HEK293T (cell line): ENCODE measurements at regions not wholly inside any gene's neighbourhood (a gene's known extent, or its start where the extent isn't known, plus 50 kb on each side); places are given as distances from the start of the nearest gene placed in this dataset.

ENCODE experiments used
- CTCF ChIA-PET: fragments of 350-600 bp; formaldehyde crosslinking; extraction: SDS; loops from one replicate; lab custom pipeline; 2021; ENCODE audit warnings: antibody characterized with exemption, inconsistent platforms; lab: Yijun Ruan, JAX
- POLR2A ChIA-PET: fragments of 350-600 bp; formaldehyde crosslinking; extraction: SDS; loops from one replicate; lab custom pipeline; 2020; ENCODE audit warnings: antibody characterized with exemption, inconsistent platforms; lab: Yijun Ruan, JAX
- DNase-seq: peaks from one replicate; pipeline ENCODE4 v3.0.0; 2012; ENCODE audit warnings: mixed read lengths; ENCODE audit errors: extremely low spot score
- ARNT ChIP-seq: fragments of 450-650 bp; IDR thresholded peaks from 2 replicates; pipeline ENCODE4 v1.6.1; 2017; ENCODE audit warnings: mild to moderate bottlenecking
- BHLHE40 ChIP-seq: fragments of 450-650 bp; IDR thresholded peaks from 2 replicates; pipeline ENCODE4 v1.6.1; 2016; ENCODE audit warnings: mild to moderate bottlenecking, moderate library complexity, borderline replicate concordance
- CTBP1 ChIP-seq: fragments of 450-650 bp; IDR thresholded peaks from 2 replicates; pipeline ENCODE4 v1.6.1; 2016; ENCODE audit warnings: borderline replicate concordance
- ELF4 ChIP-seq: fragments of 450-650 bp; IDR thresholded peaks from 2 replicates; pipeline ENCODE4 v1.6.1; 2017; ENCODE audit warnings: antibody characterized with exemption
- FOXA1 ChIP-seq: fragments of 450-650 bp; IDR thresholded peaks from 2 replicates; pipeline ENCODE4 v1.6.1; 2016; ENCODE audit warnings: mild to moderate bottlenecking
- FOXK2 ChIP-seq: fragments of 450-650 bp; IDR thresholded peaks from 2 replicates; pipeline ENCODE4 v1.6.1; 2016; ENCODE audit warnings: mild to moderate bottlenecking
- FOXM1 ChIP-seq: fragments of 450-650 bp; IDR thresholded peaks from 2 replicates; pipeline ENCODE4 v1.6.1; 2017; ENCODE audit warnings: mild to moderate bottlenecking, borderline replicate concordance
- HDGF ChIP-seq: fragments of 450-650 bp; IDR thresholded peaks from 2 replicates; pipeline ENCODE4 v1.6.1; 2017; ENCODE audit warnings: antibody characterized with exemption, borderline replicate concordance
- L3MBTL2 ChIP-seq: fragments of 450-650 bp; conservative IDR thresholded peaks from 2 replicates; pipeline ENCODE4 v1.6.1; 2016; ENCODE audit warnings: mild to moderate bottlenecking
- LEF1 ChIP-seq: fragments of 450-650 bp; IDR thresholded peaks from 2 replicates; pipeline ENCODE4 v1.6.1; 2017; ENCODE audit warnings: mild to moderate bottlenecking, borderline replicate concordance
- NFRKB ChIP-seq: fragments of 450-650 bp; IDR thresholded peaks from 2 replicates; pipeline ENCODE4 v1.6.1; 2016; ENCODE audit warnings: mild to moderate bottlenecking, moderate library complexity
- PKNOX1 ChIP-seq: fragments of 450-650 bp; IDR thresholded peaks from 2 replicates; pipeline ENCODE4 v1.6.1; 2016
- SP1 ChIP-seq: fragments of 450-650 bp; IDR thresholded peaks from 2 replicates; pipeline ENCODE4 v1.6.1; 2017
- SUZ12 ChIP-seq: fragments of 450-650 bp; IDR thresholded peaks from 2 replicates; pipeline ENCODE4 v1.6.1; 2016; ENCODE audit warnings: mild to moderate bottlenecking
- TARDBP ChIP-seq: fragments of 450-650 bp; IDR thresholded peaks from 2 replicates; pipeline ENCODE4 v1.6.1; 2016
- ZNF384 ChIP-seq: fragments of 450-650 bp; IDR thresholded peaks from 2 replicates; pipeline ENCODE4 v1.6.1; 2016

DNA sequence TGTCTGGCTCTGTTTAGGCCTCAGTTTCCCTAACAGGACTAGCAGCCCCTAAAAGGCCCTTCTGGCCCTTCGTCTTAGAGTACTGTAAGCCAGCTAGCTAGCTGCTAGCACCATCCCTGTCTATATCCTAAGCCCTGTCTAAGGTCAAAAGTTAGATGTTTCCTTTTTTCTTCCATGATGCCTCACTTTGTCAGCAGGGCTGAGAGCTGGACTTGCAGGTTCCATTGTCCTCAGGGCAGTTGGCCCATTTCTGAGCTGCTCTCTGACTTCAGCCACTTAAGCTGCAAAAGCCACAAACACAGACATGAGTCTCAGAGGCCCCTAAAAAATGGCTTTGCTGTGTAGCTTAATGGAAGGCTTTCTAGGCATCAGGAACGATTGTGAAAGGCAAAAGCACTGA is 187.7 kb downstream of the CBLN1 start:
- ChIA-PET CTCF (no interaction called here), POLR2A (no interaction called here)
- no peak for DNase-seq
- TF ChIP-seq LEF1 (no peak), L3MBTL2 (no peak), BHLHE40 (no peak), CTBP1 (no peak)

- CTCF ChIA-PET = no interaction called here
- POLR2A ChIA-PET = no interaction called here
- TF ChIP-seq FOXK2 = no peak
- no peak for TF ChIP-seq CTBP1
- no peak for TF ChIP-seq FOXA1
- TF ChIP-seq FOXM1 = no peak
- no peak for TF ChIP-seq PKNOX1
- no peak for TF ChIP-seq SUZ12
- no peak for TF ChIP-seq NFRKB
- no peak for TF ChIP-seq TARDBP
- no peak for DNase-seq
Observed at GRCh38 chr16:49092704-49093103, 188.9 kb downstream of the CBLN1 start.

DNA sequence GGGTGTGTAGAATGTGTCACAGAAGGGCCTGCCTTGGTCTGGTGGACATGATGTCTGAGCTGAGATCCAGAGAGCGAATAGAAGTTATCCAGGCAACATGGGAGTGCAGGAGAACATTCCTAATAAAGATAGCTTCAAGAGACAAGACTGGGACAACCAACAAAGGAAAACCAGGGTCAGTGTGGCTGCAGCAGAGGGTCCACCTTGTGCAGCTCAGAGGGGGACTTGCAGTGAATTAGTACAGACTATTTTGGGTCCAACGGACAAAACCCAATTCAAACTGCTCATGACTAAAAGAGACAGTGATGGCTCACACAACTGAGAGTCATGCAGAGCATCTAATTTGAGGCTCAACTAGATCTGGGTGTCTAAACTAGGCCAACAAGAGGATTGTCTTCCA is 192.1 kb downstream of the CBLN1 start:
- TF ChIP-seq TARDBP (no peak), SUZ12 (no peak), SP1 (no peak), HDGF (no peak), FOXK2 (no peak), ELF4 (no peak), PKNOX1 (no peak), ZNF384 (no peak), L3MBTL2 (no peak), ARNT (no peak)
- CTCF ChIA-PET = no interaction called here
- POLR2A ChIA-PET = no interaction called here
- DNase-seq = no peak

- CTCF ChIA-PET = no interaction called here
Observed at GRCh38 chr16:49089039-49089438, 192.6 kb downstream of the CBLN1 start.

DNA sequence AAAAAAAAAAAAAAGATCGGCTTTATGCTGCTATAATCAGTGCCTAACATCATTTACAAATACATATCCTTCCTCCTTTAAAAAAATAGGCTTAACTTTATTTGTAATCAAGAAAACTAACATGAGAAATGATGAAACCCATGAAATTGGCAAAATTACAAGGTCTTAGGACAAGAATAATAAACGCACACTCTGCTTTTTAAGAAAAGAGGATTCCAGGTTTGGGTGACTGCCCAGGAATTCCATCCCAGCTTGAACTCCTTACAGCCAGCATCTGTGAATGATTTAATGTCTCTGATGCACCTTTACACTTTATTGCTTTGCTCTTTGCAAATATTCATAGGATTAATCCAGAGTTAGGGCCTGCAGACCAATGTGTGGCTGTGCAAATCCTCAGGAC is 196.0 kb downstream of the CBLN1 start:
- no peak for DNase-seq
- CTCF ChIA-PET = no interaction called here
- POLR2A ChIA-PET = no interaction called here
- TF ChIP-seq NFRKB (no peak), SUZ12 (no peak), FOXK2 (no peak), FOXM1 (no peak), HDGF (no peak), SP1 (no peak), BHLHE40 (no peak), CTBP1 (no peak)

More at GRCh38 chr16:49089039-49089438, 192.6 kb downstream of the CBLN1 start:
- POLR2A ChIA-PET = no interaction called here
- no peak for DNase-seq
- TF ChIP-seq FOXA1 (no peak), FOXM1 (no peak), L3MBTL2 (no peak), ARNT (no peak), FOXK2 (no peak), ELF4 (no peak), CTBP1 (no peak), SP1 (no peak), NFRKB (no peak), SUZ12 (no peak), LEF1 (no peak), HDGF (no peak), PKNOX1 (no peak), BHLHE40 (no peak), TARDBP (no peak), ZNF384 (no peak)

- TF ChIP-seq L3MBTL2 (no peak), BHLHE40 (no peak), SUZ12 (no peak), TARDBP (no peak), ELF4 (no peak), HDGF (no peak), LEF1 (no peak), PKNOX1 (no peak), ARNT (no peak), CTBP1 (no peak)
- ChIA-PET POLR2A (no interaction called here), CTCF (no interaction called here)
- DNase-seq = no peak
Observed at GRCh38 chr16:49084628-49085390, 196.8 kb downstream of the CBLN1 start.
